ENCODE measurements at regions not wholly inside any gene's neighbourhood (a gene's known extent, or its start where the extent isn't known, plus 50 kb on each side); places are given as distances from the start of the nearest gene placed in this dataset.

- Histone ChIP-seq H3K27me3 (no peaks in the 10 kb centered on the region), H3K4me1 (peaks cover 0 to 33% (median 12%) of the 10 kb centered on the region in 9 donors), H3K9me3 (no peaks in the 10 kb centered on the region), H3K36me3 (no peaks in the 10 kb centered on the region), H3K27ac (no peak overlapping the region), H3K4me3 (no peak overlapping the region)
- 83 to 89% methylated on average over 3 of the region's 3 CpGs for WGBS, 2 donors
- no peak for TF ChIP-seq CTCF (IDR thresholded peaks at IDR 0.05)
- ATAC-seq = no peak
- no peak for DNase-seq
- intact Hi-C loops (cut with DNase I) = loop anchor here in 1 of 10 donors (10.0 kb wide), 1 partner anchor 119 kb away; the partner anchor contains the start of gene EDNRA
These were observed 115.5 kb upstream of the EDNRA start for GRCh38 chr4:147365396-147365795.

- no peaks in the 10 kb centered on the region for H3K36me3 ChIP-seq
- intact Hi-C loops (cut with DNase I) = loop anchor here in 1 of 10 donors (10.0 kb wide), 1 partner anchor 119 kb away; the partner anchor contains the start of gene EDNRA
- 79 to 87% methylated on average over 3 of the region's 3 CpGs for WGBS, 2 donors
- H3K27ac ChIP-seq = no peak overlapping the region
- H3K4me3 ChIP-seq = no peak overlapping the region
- no peak for TF ChIP-seq CTCF (IDR thresholded peaks at IDR 0.05)
- peaks cover 0 to 26% (median 12%) of the 10 kb centered on the region in 9 donors for H3K4me1 ChIP-seq
- no peaks in the 10 kb centered on the region for H3K9me3 ChIP-seq
- no peak for ATAC-seq
- DNase-seq = no peak
- H3K27me3 ChIP-seq = no peaks in the 10 kb centered on the region
These were observed 114.7 kb upstream of the EDNRA start for GRCh38 chr4:147366164-147366563.

GRCh38 chr4:147367891-147368290 is 113.0 kb upstream of the EDNRA start:
- Histone ChIP-seq H3K4me3 (no peak overlapping the region), H3K27me3 (no peaks in the 10 kb centered on the region), H3K4me1 (peaks cover 0 to 8% (median 4%) of the 10 kb centered on the region in 9 donors), H3K27ac (no peak overlapping the region), H3K36me3 (no peaks in the 10 kb centered on the region), H3K9me3 (peaks cover 0 to 9% (median under 1%) of the 10 kb centered on the region in 11 donors)
- intact Hi-C loops (cut with DNase I) = loop anchor here in 1 of 10 donors (10.0 kb wide), 1 partner anchor 117 kb away; the partner anchor contains the start of gene EDNRA
- no peak for ATAC-seq
- no peak for TF ChIP-seq CTCF (IDR thresholded peaks at IDR 0.05)
- no peak for DNase-seq

GRCh38 chr4:147368948-147369347 is 111.9 kb upstream of the EDNRA start:
- H3K27me3 ChIP-seq = no peaks in the 10 kb centered on the region
- no peak overlapping the region for H3K4me3 ChIP-seq
- DNase-seq = no peak
- no peak overlapping the region for H3K27ac ChIP-seq
- intact Hi-C loops (cut with DNase I) = loop anchor here in 1 of 10 donors (10.0 kb wide), 1 partner anchor 116 kb away; the partner anchor contains the start of gene EDNRA
- no peaks in the 10 kb centered on the region for H3K4me1 ChIP-seq
- no peak for ATAC-seq
- H3K36me3 ChIP-seq = no peaks in the 10 kb centered on the region
- no peak for TF ChIP-seq CTCF (IDR thresholded peaks at IDR 0.05)
- H3K9me3 ChIP-seq = peaks cover 0 to 20% (median 3%) of the 10 kb centered on the region in 11 donors

Data from heart right ventricle (tissue), 16 donors.